K562 (cell line): ENCODE measurements at regions not wholly inside any gene's neighbourhood (a gene's known extent, or its start where the extent isn't known, plus 50 kb on each side); places are given as distances from the start of the nearest gene placed in this dataset.

Experiments
- ATAC-seq: fragments of 200-7000 bp; cut with Tn5 transposase; 3 replicates; pipeline ENCODE4 v1.9.1; 2020; ENCODE audit warnings: moderate library complexity
- BruUV-seq: library from RNA; stranded (reverse); fragments of 400-500 nt; replicated peaks from 2 replicates; lab custom pipeline; 2021; lab: Mats Ljungman, UMichigan
- CTCF ChIA-PET: fragments of 300-600 bp; formaldehyde crosslinking; extraction: SDS; loops from one replicate; lab custom pipeline; 2021; ENCODE audit warnings: low intra/inter-chr PET ratio; lab: Yijun Ruan, JAX
- POLR2A ChIA-PET: fragments of 300-600, 350-650 bp; sonication (Branson Sonifier 250); formaldehyde crosslinking; extraction: SDS; loops from one replicate; lab custom pipeline; 2021; ENCODE audit warnings: antibody characterized with exemption, inconsistent platforms; lab: Yijun Ruan, JAX
- DNase-seq, 4 experiments: peaks; one replicate each; pipeline versions ENCODE4 v3.0.0 to v3.0.0-alpha.2; 2011 to 2018; ENCODE audit warnings: low spot score in 3 of 4, mixed read lengths in 3 of 4; ENCODE audit errors: extremely low read depth in 1 of 4
- FAIRE-seq: peaks from 2 replicates; lab custom pipeline; 2011; peaks lifted over from hg19 to GRCh38; lab: Jason Lieb, UNC
- H2AFZ ChIP-seq: 2 replicates; pipeline ENCODE4 v1.6.0; 2011; ENCODE audit warnings: low read depth, low read length, control low read depth, inconsistent platforms
- H3K27ac ChIP-seq: fragments of 200-600 bp; 3 replicates; pipeline ENCODE4 v1.8.0; 2011; ENCODE audit warnings: low read depth, mild to moderate bottlenecking, control low read depth, inconsistent platforms, low read length, moderate library complexity, mixed read lengths; ENCODE audit errors: extremely low read depth
- H3K27me3 ChIP-seq, 2 experiments: fragments of 300-600 bp in 1 of 2; 2 replicates in 1 of 2; 3 replicates in 1 of 2; pipeline versions ENCODE4 v1.6.0 to v1.8.0; 2011; ENCODE audit warnings: inconsistent platforms in 2 of 2, low read length in 2 of 2, mild to moderate bottlenecking in 1 of 2, mixed read lengths in 1 of 2, moderate library complexity in 1 of 2; ENCODE audit not compliant: control insufficient read depth in 2 of 2, insufficient read depth in 2 of 2
- H3K36me3 ChIP-seq: fragments of 300-600 bp; 3 replicates; pipeline ENCODE4 v1.8.0; 2011; ENCODE audit warnings: mild to moderate bottlenecking, low read length, inconsistent platforms; ENCODE audit not compliant: control insufficient read depth, insufficient read depth
- H3K4me1 ChIP-seq, 2 experiments: fragments of 200-600 bp in 1 of 2; replicated peaks in 1 of 2; 2 replicates in 1 of 2; 3 replicates in 1 of 2; pipeline versions ENCODE4 v1.5.1 to v1.8.0; 2011; ENCODE audit warnings: inconsistent platforms in 2 of 2, low read length in 2 of 2, mild to moderate bottlenecking in 1 of 2, mixed read lengths in 1 of 2, moderate library complexity in 1 of 2; ENCODE audit not compliant: control insufficient read depth in 2 of 2, insufficient read depth in 2 of 2
- H3K4me2 ChIP-seq: 2 replicates; pipeline ENCODE4 v1.6.1; 2011; ENCODE audit warnings: low read length, control low read depth, inconsistent platforms, mixed read lengths; ENCODE audit not compliant: insufficient read depth
- H3K4me3 ChIP-seq: fragments of 200-600 bp; sonication (generic), shearing (Covaris generic); 2 replicates; pipeline ENCODE4 v1.5.1; 2016; ENCODE audit warnings: control low read depth, inconsistent platforms
- H3K79me2 ChIP-seq: fragments of 200-600 bp; 3 replicates; pipeline ENCODE4 v1.8.0; 2011; ENCODE audit warnings: low read length, inconsistent platforms; ENCODE audit not compliant: control insufficient read depth, insufficient read depth
- H3K9ac ChIP-seq, 2 experiments: 2 replicates each; pipeline versions ENCODE4 v1.6.0 to v1.6.1; 2011; ENCODE audit warnings: low read depth in 2 of 2, low read length in 2 of 2, control low read depth in 1 of 2, inconsistent platforms in 1 of 2, mild to moderate bottlenecking in 1 of 2, mixed read lengths in 1 of 2; ENCODE audit not compliant: insufficient read depth in 1 of 2
- H3K9me1 ChIP-seq: one replicate; pipeline ENCODE4 v1.6.0; 2011; ENCODE audit warnings: inconsistent platforms, mild to moderate bottlenecking, low read length, moderate library complexity; ENCODE audit not compliant: control insufficient read depth, insufficient read depth
- H3K9me3 ChIP-seq: replicated peaks from 2 replicates; pipeline ENCODE4 v1.5.1; 2011; ENCODE audit warnings: low read depth, low read length, inconsistent platforms; ENCODE audit not compliant: control insufficient read depth, insufficient read depth
- H4K20me1 ChIP-seq: replicated peaks from 2 replicates; pipeline ENCODE4 v1.6.1; 2011; ENCODE audit warnings: low read length, inconsistent platforms, mixed read lengths; ENCODE audit not compliant: control insufficient read depth, insufficient read depth
- GABPA ChIP-seq: fragments of 200-800 bp; sonication (Bioruptor generic); conservative IDR thresholded peaks from 2 replicates; pipeline ENCODE4 v1.6.1; 2016; ENCODE audit warnings: low read depth, missing genetic modification characterization, missing compliant biosample characterization
- IRF1 ChIP-seq: sonication (generic); formaldehyde crosslinking; IDR thresholded peaks from 2 replicates; pipeline ENCODE4 v1.8.0; 2022; ENCODE audit warnings: missing genetic modification reagents, mild to moderate bottlenecking, borderline replicate concordance
- MTA1 ChIP-seq: fragments of 450-650 bp; IDR thresholded peaks from 2 replicates; pipeline ENCODE4 v1.6.1; 2017; ENCODE audit warnings: borderline replicate concordance
- RERE ChIP-seq: sonication (generic); formaldehyde crosslinking; IDR thresholded peaks from 2 replicates; pipeline ENCODE4 v1.8.0; 2023; ENCODE audit warnings: missing genetic modification reagents, mild to moderate bottlenecking, borderline replicate concordance
- RFX5 ChIP-seq: IDR thresholded peaks from 2 replicates; pipeline ENCODE4 v1.6.1; 2011; ENCODE audit warnings: low read depth, mild to moderate bottlenecking, improper control_type of control experiment, low read length
- ZNF449 ChIP-seq: fragments of 250-450 bp; sonication (Bioruptor Pico); IDR thresholded peaks from 2 replicates; pipeline ENCODE4 v1.8.0; 2022; ENCODE audit warnings: moderate library complexity, mild to moderate bottlenecking, inconsistent platforms
- in situ Hi-C: fragments of 300-500 bp; cut with MboI; formaldehyde crosslinking; loops from 4 replicates; pipeline ENCODE4 v1.15.0; 2018; ENCODE audit warnings: inconsistent platforms, mixed read lengths
- intact Hi-C: fragments of 100-400 bp; cut with micrococcal nuclease; formaldehyde crosslinking; loops from 2 replicates; pipeline ENCODE4 v1.14.2; 2022

GRCh38 chr3:102129760-102130608 is 280.7 kb downstream of the NFKBIZ start (continued):
- no peak for TF ChIP-seq GABPA (tag)

- TF ChIP-seq IRF1 (CRISPR knock-in tag): no peak
- no peak for TF ChIP-seq ZNF449
- no peak for TF ChIP-seq RERE (CRISPR knock-in tag)
- TF ChIP-seq MTA1: no peak
- no peak for TF ChIP-seq RFX5
- no peaks in the 10 kb centered on the region for H3K9me1 ChIP-seq
- ChIA-PET CTCF (no interaction called here), POLR2A (no interaction called here)
- no peaks in the 10 kb centered on the region for H3K36me3 ChIP-seq
- H3K4me3 ChIP-seq: no peak overlapping the region
- no peaks in the 10 kb centered on the region for H3K79me2 ChIP-seq
- H3K9me3 ChIP-seq: no peaks in the 10 kb centered on the region
- BruUV-seq: no TSS peak
- FAIRE-seq (no peak), DNase-seq (no peak), ATAC-seq (no peak)
- in situ Hi-C loops (no loop called here), intact Hi-C loops (no loop called here)
- no peaks in the 10 kb centered on the region for H3K27me3 ChIP-seq
- no peak overlapping the region for H3K27ac ChIP-seq
- H3K9ac ChIP-seq: no peak overlapping the region
- no peaks in the 10 kb centered on the region for H4K20me1 ChIP-seq
- H2AFZ ChIP-seq: no peak overlapping the region
- H3K4me2 ChIP-seq: no peak overlapping the region
- no peaks in the 10 kb centered on the region for H3K4me1 ChIP-seq
Measured at GRCh38 chr3:102132370-102132769, 283.1 kb downstream of the NFKBIZ start.
